ENCODE measurements at regions not wholly inside any gene's neighbourhood (a gene's known extent, or its start where the extent isn't known, plus 50 kb on each side); places are given as distances from the start of the nearest gene placed in this dataset.

- Histone ChIP-seq H3K9me1 (ENCODE audit: insufficient read depth, low read length) (peaks cover 4% of the 10 kb centered on the region), H3K23ac (ENCODE audit: low read depth, low read length) (no peak overlapping the region), H2BK5ac (ENCODE audit: low read depth, low read length, poor library complexity, severe bottlenecking) (no peak overlapping the region), H3K9ac (ENCODE audit: low read depth, low read length) (no peak overlapping the region), H3K27me3 (ENCODE audit: control insufficient read depth, insufficient read depth, low read length) (no peaks in the 10 kb centered on the region), H4K91ac (ENCODE audit: insufficient read depth, low read depth, low read length) (no peak overlapping the region), H2AK9ac (replicated peaks; ENCODE audit: low read depth, low read length, poor library complexity) (no peak overlapping the region), H2AK5ac (ENCODE audit: low read depth, low read length) (no peak overlapping the region), H3K4me3 (ENCODE audit: insufficient read depth, low read depth, low read length) (no peak overlapping the region), H3K4ac (ENCODE audit: low read depth, low read length) (no peak overlapping the region), H3K9me3 (ENCODE audit: control insufficient read depth, insufficient read depth, low read length) (peaks cover 10% of the 10 kb centered on the region), H3K18ac (ENCODE audit: low read depth, low read length) (no peak overlapping the region), H4K8ac (ENCODE audit: low read depth in 2 of 2, low read length in 2 of 2) (no peak overlapping the region), H3K36me3 (ENCODE audit: control insufficient read depth, insufficient read depth, low read length) (no peaks in the 10 kb centered on the region), H4K5ac (ENCODE audit: low read depth, low read length) (no peak overlapping the region), H2BK20ac (ENCODE audit: low read depth, low read length) (no peak overlapping the region), H3K14ac (replicated peaks; ENCODE audit: low read depth, low read length) (no peak overlapping the region), H3K56ac (ENCODE audit: extremely low read depth, insufficient read depth, low read length) (no peak overlapping the region), H3K4me1 (ENCODE audit: control insufficient read depth, insufficient read depth, low read length) (peaks cover 12% of the 10 kb centered on the region), H3K79me1 (ENCODE audit: low read depth in 1 of 2, low read length in 2 of 2) (no peaks in the 10 kb centered on the region), H2BK15ac (ENCODE audit: low read depth, low read length) (no peak overlapping the region), H4K20me1 (ENCODE audit: insufficient read depth, low read length) (no peaks in the 10 kb centered on the region), H2AFZ (replicated peaks; ENCODE audit: low read length, poor library complexity) (no peak overlapping the region), H3K4me2 (ENCODE audit: low read depth, low read length) (no peak overlapping the region), H2BK120ac (ENCODE audit: low read depth, low read length) (no peak overlapping the region), H3K27ac (ENCODE audit: insufficient read depth, low read length) (no peak overlapping the region)
- TF ChIP-seq SMC3 (IDR thresholded peaks at IDR 0.05; ENCODE audit: low read depth, low read length) (no peak), BHLHE40 (IDR thresholded peaks at IDR 0.05; ENCODE audit: low read depth, low read length) (no peak), USF2 (IDR thresholded peaks at IDR 0.05; ENCODE audit: low read depth, low read length) (no peak), CHD1 (IDR thresholded peaks at IDR 0.05; ENCODE audit: low read depth, low read length) (no peak), MAFK (IDR thresholded peaks at IDR 0.05; ENCODE audit: low read depth, low read length) (no peak), RCOR1 (IDR thresholded peaks at IDR 0.05; ENCODE audit: insufficient replicate concordance, low read length) (no peak), CEBPB (IDR thresholded peaks at IDR 0.05; ENCODE audit: low read depth, low read length) (no peak), ELK1 (IDR thresholded peaks at IDR 0.05; ENCODE audit: borderline replicate concordance, low read depth, low read length) (no peak), RFX5 (IDR thresholded peaks at IDR 0.05; ENCODE audit: low read depth, low read length) (no peak), RAD21 (IDR thresholded peaks at IDR 0.05; ENCODE audit: low read length) (no peak), FOS (IDR thresholded peaks at IDR 0.05; ENCODE audit: low read depth, low read length) (no peak), MXI1 (IDR thresholded peaks at IDR 0.05; ENCODE audit: borderline replicate concordance, low read depth, low read length) (no peak), CTCF (conservative IDR thresholded peaks at IDR 0.05; ENCODE audit: low read depth, low read length) (no peak), MAZ (IDR thresholded peaks at IDR 0.05; ENCODE audit: borderline replicate concordance, low read depth, low read length) (no peak), POLR2A (IDR thresholded peaks at IDR 0.05; ENCODE audit: low read depth, low read length) (no peak), NFE2L2 (IDR thresholded peaks at IDR 0.05; ENCODE audit: low read depth, low read length) (no peak)
- in situ Hi-C loops (cut with MboI; ENCODE audit: low sequenced_read_pairs) (no loop called here), dilution Hi-C loops (cut with HindIII; ENCODE audit: low sequenced_read_pairs, unreplicated experiment) (no loop called here), intact Hi-C loops (cut with micrococcal nuclease) (no loop called here)
- POLR2A ChIA-PET (ENCODE audit: unreplicated experiment): no interaction called here
- BruUV-seq (replicated peaks): no TSS peak
- ATAC-seq (ENCODE audit: low read depth) (no peak), DNase-seq (no peak)
- CTCF ChIA-PET: no interaction called here
- WGBS, 2 experiments (ENCODE audit: extremely low coverage in 2 of 2, insufficient read length in 1 of 2): no CpG with 5 or more reads among the region's 4 CpGs
Observed at GRCh38 chr13:50382951-50383350, 367.7 kb downstream of the KCNRG start.
